Fibroblast of the aortic adventitia (primary cell): ENCODE measurements at regions not wholly inside any gene's neighbourhood (a gene's known extent, or its start where the extent isn't known, plus 50 kb on each side); places are given as distances from the start of the nearest gene placed in this dataset.

Source experiments
- DNase-seq: peaks from one replicate; pipeline ENCODE4 v3.0.0-alpha.2; 2010; ENCODE audit warnings: low read depth
- H3K4me3 ChIP-seq: 2 replicates; pipeline ENCODE4 v1.5.1; 2011; ENCODE audit warnings: low read depth, mild to moderate bottlenecking, control low read depth, low read length, moderate library complexity
- TF ChIP-seq, protein P1 (sequence below): IDR thresholded peaks from 2 replicates; pipeline ENCODE4 v1.5.1; 2011; ENCODE audit warnings: mild to moderate bottlenecking, low read length, control low read depth, inconsistent platforms; ENCODE audit not compliant: insufficient read depth

DNA sequence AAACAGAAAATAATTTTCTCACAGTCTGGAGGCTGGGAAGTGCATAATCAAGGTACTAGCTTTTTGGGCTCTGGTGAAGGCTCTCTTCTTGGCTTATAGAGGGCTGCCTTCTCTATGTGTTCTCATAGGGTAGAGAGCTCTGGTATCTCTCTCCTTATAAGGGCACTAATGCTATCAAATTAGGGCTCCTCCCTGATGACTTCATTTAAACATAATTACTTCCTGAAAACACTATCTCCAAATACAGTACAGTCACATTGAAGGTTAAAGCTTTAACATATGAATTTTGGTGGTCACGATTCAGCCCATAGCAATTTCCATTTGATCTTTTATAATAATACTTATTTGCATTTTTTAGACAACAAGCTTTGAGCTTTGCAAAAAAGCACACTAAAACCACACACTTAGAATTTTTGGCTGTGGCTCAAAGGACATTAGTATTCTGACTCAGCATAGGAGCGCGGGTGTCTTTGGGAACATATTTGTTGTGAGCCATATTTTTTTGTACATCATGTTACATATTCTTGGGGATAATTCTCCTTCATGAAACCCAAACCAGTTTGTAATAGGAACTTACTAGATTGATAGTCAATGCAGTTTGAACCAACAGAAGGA is 808.1 kb upstream of the FBXO33 start:
- TF ChIP-seq, protein P1, sequence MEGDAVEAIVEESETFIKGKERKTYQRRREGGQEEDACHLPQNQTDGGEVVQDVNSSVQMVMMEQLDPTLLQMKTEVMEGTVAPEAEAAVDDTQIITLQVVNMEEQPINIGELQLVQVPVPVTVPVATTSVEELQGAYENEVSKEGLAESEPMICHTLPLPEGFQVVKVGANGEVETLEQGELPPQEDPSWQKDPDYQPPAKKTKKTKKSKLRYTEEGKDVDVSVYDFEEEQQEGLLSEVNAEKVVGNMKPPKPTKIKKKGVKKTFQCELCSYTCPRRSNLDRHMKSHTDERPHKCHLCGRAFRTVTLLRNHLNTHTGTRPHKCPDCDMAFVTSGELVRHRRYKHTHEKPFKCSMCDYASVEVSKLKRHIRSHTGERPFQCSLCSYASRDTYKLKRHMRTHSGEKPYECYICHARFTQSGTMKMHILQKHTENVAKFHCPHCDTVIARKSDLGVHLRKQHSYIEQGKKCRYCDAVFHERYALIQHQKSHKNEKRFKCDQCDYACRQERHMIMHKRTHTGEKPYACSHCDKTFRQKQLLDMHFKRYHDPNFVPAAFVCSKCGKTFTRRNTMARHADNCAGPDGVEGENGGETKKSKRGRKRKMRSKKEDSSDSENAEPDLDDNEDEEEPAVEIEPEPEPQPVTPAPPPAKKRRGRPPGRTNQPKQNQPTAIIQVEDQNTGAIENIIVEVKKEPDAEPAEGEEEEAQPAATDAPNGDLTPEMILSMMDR, result no peak
- DNase-seq, result no peak
- no peak overlapping the region for H3K4me3 ChIP-seq

DNA sequence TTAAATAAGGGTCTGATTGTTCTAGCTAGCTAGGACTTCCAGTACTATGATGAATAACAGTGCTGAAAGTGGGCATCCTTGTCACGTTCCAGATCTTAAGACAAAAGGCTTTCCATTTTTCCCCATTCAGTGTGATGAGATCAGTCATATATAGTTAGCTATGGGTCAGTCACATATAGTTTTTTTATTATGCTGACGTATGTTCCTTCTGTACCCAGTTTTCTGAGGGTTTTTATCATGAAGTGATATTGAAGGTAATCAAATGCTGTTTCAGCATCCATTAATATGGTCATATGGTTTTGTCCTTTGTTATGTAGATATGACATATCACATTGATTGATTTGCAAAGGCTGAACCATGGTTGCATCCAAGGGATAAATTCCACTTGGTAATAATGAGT is 800.1 kb upstream of the FBXO33 start:
- no peak overlapping the region for H3K4me3 ChIP-seq
- TF ChIP-seq, protein P1, result no peak

DNA sequence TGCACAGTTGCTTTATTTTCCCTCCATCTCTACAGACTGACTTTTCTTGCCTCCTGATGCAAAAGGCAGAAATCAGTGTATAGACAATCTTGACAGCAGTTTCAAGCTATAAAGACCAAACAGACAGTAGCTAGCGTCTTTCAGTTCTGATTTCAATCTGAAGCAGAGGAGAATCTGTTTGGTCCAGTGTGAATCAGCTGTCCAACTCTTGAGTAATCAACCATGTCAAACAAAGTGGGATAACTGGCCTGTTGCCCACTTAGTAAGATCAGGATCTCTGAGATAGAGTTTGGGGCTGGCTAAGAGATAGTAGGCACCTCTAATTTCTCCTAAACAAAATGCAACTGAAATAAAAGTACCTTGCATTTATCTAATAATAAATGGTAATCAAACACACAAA is 797.4 kb upstream of the FBXO33 start:
- no peak for DNase-seq
- H3K4me3 ChIP-seq, result no peak overlapping the region
- TF ChIP-seq, protein P1, result no peak

More for the DNA sequence above, 800.1 kb upstream of the FBXO33 start:
- no peak for DNase-seq

DNA sequence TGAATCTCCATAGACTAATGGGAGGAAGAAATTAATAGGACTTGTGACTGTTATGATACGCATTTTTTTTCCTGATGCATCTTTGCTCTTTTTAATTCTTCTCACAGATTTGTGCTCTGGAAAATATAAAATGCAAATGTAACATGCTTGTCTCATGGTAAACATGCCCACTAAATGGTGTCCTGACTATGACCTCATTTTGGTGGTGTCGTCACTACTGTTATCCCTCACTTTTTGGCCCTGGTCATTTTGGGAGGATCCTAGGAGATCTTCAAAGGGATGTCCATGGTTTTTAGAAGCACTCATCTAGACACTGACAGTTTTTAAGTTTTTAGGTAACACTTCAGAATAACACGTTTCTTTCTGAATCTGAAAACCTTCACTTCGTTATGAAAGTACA is 790.8 kb upstream of the FBXO33 start:
- TF ChIP-seq, protein P1, result no peak
- no peak overlapping the region for H3K4me3 ChIP-seq
- no peak for DNase-seq

DNA sequence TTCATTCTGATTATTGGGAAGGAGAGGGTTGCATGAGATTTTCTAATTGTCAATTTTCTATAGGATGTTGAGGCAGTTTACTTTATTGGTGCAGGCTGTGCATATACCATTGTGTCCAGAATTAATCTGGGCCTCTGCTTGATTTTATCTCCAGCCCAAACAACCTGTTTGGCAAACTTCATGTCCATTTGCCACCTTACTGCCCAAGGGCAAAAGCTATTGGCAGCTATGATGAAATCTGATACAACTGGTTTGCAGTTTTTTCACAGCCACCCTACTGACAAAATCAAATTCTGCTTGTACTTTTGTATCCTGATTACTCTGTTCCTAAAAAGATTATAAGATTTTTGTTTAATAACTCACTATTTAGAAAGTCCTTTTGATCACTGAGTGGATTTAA is 789.2 kb upstream of the FBXO33 start:
- no peak for DNase-seq
- TF ChIP-seq, protein P1, result no peak
- H3K4me3 ChIP-seq, result no peak overlapping the region

DNA sequence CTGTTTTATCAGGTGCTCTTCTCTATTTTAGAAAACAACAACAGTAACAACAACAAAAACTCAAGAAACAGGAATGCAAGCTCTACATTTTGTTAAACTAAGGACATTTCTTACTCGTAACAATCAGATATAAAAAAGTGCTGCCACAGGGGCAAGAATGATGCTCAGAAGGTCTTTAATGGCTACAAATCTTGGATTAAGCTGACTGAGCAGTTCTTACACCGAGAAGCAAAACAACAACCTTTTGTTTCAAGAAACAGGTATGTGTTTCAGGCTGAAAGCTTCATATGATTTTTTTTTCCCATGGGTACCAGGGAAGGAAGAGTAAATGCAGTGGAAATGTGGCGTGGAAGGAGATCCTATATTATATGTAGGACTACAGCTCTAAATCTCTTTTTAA is 786.8 kb upstream of the FBXO33 start:
- TF ChIP-seq, protein P1, result no peak
- DNase-seq, result no peak
- no peak overlapping the region for H3K4me3 ChIP-seq
